Thyroid gland (tissue), 4 donors: ENCODE measurements at regions not wholly inside any gene's neighbourhood (a gene's known extent, or its start where the extent isn't known, plus 50 kb on each side); places are given as distances from the start of the nearest gene placed in this dataset.
A peak's percentile ranks its signal among the peaks of the same experiment; 100 is the strongest.

Experiments used
- DNase-seq, 2 donors: peaks; one replicate each; pipeline ENCODE4 v3.0.0-alpha.2; 2019
- H3K27ac ChIP-seq, 3 donors: fragments of 200-600 bp; sonication (generic); 1 replicate in 2 of 3; 2 replicates in 1 of 3; pipeline ENCODE4 v1.5.1; 2016 to 2019; ENCODE audit warnings: mild to moderate bottlenecking in 1 of 3, moderate library complexity in 1 of 3
- H3K27me3 ChIP-seq: fragments of 200-600 bp; sonication (generic); one replicate; pipeline ENCODE4 v1.5.1; 2019
- H3K36me3 ChIP-seq, 2 donors: fragments of 200-600 bp; sonication (generic); one replicate each; pipeline ENCODE4 v1.5.1; 2016 to 2019
- H3K4me1 ChIP-seq, 2 donors: fragments of 200-600 bp; sonication (generic); one replicate each; pipeline ENCODE4 v1.5.1; 2017 to 2019
- H3K4me3 ChIP-seq, 3 donors: fragments of 200-600 bp; sonication (generic); replicated peaks in 1 of 3; 1 replicate in 2 of 3; 2 replicates in 1 of 3; pipeline ENCODE4 v1.5.1; 2016; ENCODE audit warnings: mild to moderate bottlenecking in 1 of 3
- H3K9me3 ChIP-seq: fragments of 200-600 bp; sonication (generic); one replicate; pipeline ENCODE4 v1.5.1; 2017
- POLR2A ChIP-seq, 2 donors: fragments of 450-650 bp; IDR thresholded peaks; one replicate each; pipeline ENCODE4 v1.6.1; 2017; ENCODE audit warnings: antibody characterized with exemption in 2 of 2, mild to moderate bottlenecking in 2 of 2, moderate library complexity in 1 of 2
- WGBS, 2 donors: methylation state at CpG; one replicate each; pipeline ENCODE4 v1.1.5; 2017; 5-methylcytosine and 5-hydroxymethylcytosine counted together
- intact Hi-C: fragments of 100-400 bp; cut with DNase I; formaldehyde crosslinking; loops from one replicate; pipeline ENCODE4 v1.15.1; 2023
- TF ChIP-seq, protein P1 (sequence below), 6 experiments: fragments of 200-600 bp in 3 of 6; fragments of 450-650 bp in 3 of 6; sonication (generic) in 3 of 6; IDR thresholded peaks; one replicate each; pipeline ENCODE4 v1.5.1; 2016 to 2019; ENCODE audit warnings: antibody characterized with exemption in 6 of 6, mild to moderate bottlenecking in 2 of 6, inconsistent platforms in 1 of 6, moderate library complexity in 1 of 6

DNA sequence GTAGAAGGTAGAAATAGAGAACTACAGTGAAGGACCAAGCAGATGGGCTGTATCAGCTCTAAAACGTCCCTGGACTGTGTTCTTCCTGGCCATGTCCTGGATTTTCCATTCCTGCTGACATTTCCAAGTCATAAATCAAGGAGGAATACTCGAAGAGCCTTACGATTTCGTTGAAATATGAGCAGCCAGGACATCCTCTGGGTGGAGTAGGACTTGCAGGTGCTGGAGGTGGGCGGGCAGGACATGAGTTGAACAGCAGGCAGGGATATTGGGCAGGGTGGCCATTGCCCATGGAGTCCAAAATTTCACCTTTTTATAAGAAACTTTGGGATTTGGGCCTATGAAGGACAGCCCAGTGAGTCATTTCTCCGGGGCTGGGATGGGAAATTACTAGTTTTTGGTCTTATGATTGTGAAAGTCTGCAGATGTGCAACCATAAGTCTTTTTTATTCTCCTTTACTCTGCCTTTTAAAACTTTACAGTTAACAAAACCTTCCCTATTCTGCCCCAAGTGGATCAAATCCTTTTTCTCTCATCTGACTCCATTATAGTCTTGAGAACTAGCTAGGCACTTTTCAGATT is 88.8 kb downstream of the TMX1 start:
- no peaks in the 10 kb centered on the region for H3K9me3 ChIP-seq
- 61 to 75% methylated on average over 6 of the region's 6 CpGs for WGBS, 2 donors
- no peak for DNase-seq
- H3K4me1 ChIP-seq = peaks cover 7 to 16% of the 10 kb centered on the region in 2 donors
- no peaks in the 10 kb centered on the region for H3K36me3 ChIP-seq
- peak overlapping the region in 1 of 3 donors; percentile 12 for H3K27ac ChIP-seq
- H3K27me3 ChIP-seq = no peaks in the 10 kb centered on the region
- no peak overlapping the region for H3K4me3 ChIP-seq
- intact Hi-C loops = no loop called here
- no peak for TF ChIP-seq POLR2A (IDR thresholded peaks at IDR 0.05)
- TF ChIP-seq, protein P1, sequence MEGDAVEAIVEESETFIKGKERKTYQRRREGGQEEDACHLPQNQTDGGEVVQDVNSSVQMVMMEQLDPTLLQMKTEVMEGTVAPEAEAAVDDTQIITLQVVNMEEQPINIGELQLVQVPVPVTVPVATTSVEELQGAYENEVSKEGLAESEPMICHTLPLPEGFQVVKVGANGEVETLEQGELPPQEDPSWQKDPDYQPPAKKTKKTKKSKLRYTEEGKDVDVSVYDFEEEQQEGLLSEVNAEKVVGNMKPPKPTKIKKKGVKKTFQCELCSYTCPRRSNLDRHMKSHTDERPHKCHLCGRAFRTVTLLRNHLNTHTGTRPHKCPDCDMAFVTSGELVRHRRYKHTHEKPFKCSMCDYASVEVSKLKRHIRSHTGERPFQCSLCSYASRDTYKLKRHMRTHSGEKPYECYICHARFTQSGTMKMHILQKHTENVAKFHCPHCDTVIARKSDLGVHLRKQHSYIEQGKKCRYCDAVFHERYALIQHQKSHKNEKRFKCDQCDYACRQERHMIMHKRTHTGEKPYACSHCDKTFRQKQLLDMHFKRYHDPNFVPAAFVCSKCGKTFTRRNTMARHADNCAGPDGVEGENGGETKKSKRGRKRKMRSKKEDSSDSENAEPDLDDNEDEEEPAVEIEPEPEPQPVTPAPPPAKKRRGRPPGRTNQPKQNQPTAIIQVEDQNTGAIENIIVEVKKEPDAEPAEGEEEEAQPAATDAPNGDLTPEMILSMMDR (IDR thresholded peaks at IDR 0.05) = no peak

DNA sequence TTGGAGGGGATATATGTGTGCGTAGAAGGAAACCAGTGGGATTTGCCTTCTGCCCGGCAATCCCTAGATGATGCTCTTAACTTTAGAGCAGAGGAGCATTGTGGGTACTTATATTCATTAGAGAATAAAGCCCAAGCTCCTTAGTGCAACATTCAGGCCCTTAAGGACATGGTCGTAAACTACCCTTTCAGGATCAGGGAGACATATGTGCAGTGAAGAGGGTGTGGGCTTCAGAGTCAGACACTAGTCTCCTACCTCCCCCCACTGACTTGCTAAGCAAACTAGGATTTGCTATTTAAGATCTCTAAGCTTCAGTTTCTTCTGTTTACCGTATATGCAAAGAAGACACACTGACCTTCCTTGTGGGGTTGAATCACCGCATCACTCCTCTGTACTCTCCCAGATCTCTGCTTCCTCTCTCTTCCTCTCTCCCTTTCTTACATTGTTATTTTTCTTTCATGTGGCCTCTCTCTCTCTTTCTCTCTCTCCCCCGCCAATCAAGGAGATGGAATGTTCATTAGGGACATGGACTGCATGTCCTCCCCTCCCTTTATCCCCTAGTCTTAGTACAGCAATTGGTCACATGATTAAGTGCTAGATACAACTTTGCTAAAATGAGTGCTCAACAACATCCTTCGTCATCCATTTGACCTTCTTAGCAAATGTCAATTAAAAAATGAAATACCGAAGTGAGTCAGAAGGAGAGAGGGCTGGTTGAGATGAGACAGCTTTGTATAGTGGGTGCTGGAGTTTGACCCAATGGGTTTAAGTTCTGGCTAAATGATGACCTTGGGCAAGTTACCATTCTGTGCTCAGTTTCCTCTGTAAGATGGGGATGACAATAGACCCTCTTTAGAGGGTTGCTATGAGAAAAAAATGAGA is 91.7 kb downstream of the TMX1 start:
- intact Hi-C loops = no loop called here
- no peaks in the 10 kb centered on the region for H3K27me3 ChIP-seq
- H3K27ac ChIP-seq = no peak overlapping the region
- no peaks in the 10 kb centered on the region for H3K9me3 ChIP-seq
- no peak for TF ChIP-seq POLR2A (IDR thresholded peaks at IDR 0.05)
- TF ChIP-seq, protein P1 (IDR thresholded peaks at IDR 0.05) = no peak
- H3K36me3 ChIP-seq = no peaks in the 10 kb centered on the region
- WGBS, 2 donors = 65 to 79% methylated on average over 8 of the region's 8 CpGs
- peaks cover 7 to 16% of the 10 kb centered on the region in 2 donors for H3K4me1 ChIP-seq
- DNase-seq = no peak
- no peak overlapping the region for H3K4me3 ChIP-seq

DNA sequence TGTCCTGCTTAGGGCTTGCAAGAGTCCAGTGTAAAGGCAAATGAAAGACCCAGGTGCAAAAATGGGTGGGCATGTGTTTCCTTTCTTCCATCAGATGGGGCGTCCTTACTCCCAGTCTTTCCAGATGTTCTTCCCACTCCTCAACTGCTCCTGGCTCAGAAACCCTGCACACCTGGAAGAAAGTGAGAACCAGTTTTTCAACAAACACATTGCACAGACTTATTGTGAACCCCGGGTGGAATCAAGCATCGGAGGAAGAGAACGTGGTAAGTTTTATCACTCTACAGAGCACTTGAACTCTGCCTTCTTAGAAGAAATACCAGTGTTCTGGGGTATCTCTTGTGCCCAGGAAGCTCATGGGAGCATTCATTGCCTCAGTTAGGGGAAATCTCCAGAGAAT is 93.3 kb downstream of the TMX1 start:
- Histone ChIP-seq H3K9me3 (no peaks in the 10 kb centered on the region), H3K27me3 (no peaks in the 10 kb centered on the region), H3K36me3 (no peaks in the 10 kb centered on the region), H3K4me3 (no peak overlapping the region), H3K27ac (no peak overlapping the region), H3K4me1 (peaks cover 3 to 4% of the 10 kb centered on the region in 2 donors)
- DNase-seq = no peak
- TF ChIP-seq, protein P1 (IDR thresholded peaks at IDR 0.05) = no peak
- no peak for TF ChIP-seq POLR2A (IDR thresholded peaks at IDR 0.05)
- 84 to 92% methylated on average over 4 of the region's 4 CpGs for WGBS, 2 donors
- intact Hi-C loops = no loop called here

DNA sequence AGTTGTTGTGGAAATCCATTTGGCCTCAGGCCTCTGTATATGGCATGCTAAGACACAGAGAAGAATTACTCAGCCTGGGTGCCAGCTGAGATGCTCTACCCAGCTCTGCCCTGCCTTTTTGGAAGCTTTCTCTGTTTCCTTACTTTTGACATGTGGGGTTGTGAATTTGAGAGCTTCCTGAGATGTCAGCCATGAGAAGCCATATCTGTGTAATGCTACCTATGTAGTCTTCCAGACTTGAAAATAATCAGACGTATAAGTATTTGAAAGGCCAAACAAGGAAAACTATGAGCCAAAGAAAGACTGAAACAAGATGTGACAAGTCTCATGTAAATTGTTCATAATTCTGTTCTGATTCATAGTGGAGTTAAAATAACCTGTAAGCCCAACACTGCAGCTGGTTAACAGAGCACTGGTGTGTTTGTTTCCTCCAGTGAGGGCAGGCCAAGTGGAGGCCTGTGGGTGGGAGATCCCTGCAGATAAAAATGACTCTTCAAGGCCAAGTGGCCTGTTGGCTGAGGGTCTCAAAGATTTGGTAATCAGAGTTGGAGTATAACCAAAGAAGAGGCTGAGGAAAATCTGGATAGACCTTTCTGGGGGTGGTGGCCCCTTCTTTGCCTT is 94.0 kb downstream of the TMX1 start:
- no peaks in the 10 kb centered on the region for H3K4me1 ChIP-seq
- no peaks in the 10 kb centered on the region for H3K9me3 ChIP-seq
- WGBS, 2 donors = 84 to 87% methylated on average over 1 of the region's 1 CpG
- intact Hi-C loops = no loop called here
- no peaks in the 10 kb centered on the region for H3K27me3 ChIP-seq
- H3K4me3 ChIP-seq = no peak overlapping the region
- no peak overlapping the region for H3K27ac ChIP-seq
- TF ChIP-seq, protein P1 (IDR thresholded peaks at IDR 0.05) = no peak
- no peak for TF ChIP-seq POLR2A (IDR thresholded peaks at IDR 0.05)
- H3K36me3 ChIP-seq = no peaks in the 10 kb centered on the region
- no peak for DNase-seq

DNA sequence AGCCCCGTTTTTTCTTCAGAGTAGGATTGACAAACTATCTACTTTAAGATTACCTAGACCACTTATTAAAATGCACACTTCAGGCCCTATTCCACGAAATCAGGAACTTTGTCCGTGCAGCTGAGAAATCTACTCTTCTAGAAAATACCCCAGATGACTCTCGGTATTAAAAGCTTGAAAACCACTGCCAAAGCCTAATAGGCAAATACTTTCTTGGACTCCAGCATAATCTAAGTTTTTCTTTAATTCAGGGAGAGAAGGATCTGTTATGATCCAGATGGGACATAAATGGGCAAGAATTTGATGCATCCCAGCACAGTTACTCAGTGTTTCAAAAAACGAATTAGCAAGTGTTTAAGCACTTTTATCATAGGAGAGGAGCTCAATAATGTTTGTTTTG is 94.5 kb downstream of the TMX1 start:
- intact Hi-C loops = no loop called here
- Histone ChIP-seq H3K27ac (no peak overlapping the region), H3K9me3 (no peaks in the 10 kb centered on the region), H3K27me3 (no peaks in the 10 kb centered on the region), H3K4me3 (no peak overlapping the region), H3K36me3 (no peaks in the 10 kb centered on the region), H3K4me1 (no peaks in the 10 kb centered on the region)
- no peak for DNase-seq
- 78 to 83% methylated on average over 5 of the region's 5 CpGs for WGBS, 2 donors
- TF ChIP-seq POLR2A (IDR thresholded peaks at IDR 0.05) = no peak
- TF ChIP-seq, protein P1 (IDR thresholded peaks at IDR 0.05) = no peak
